B cell (primary cell): ENCODE measurements at regions not wholly inside any gene's neighbourhood (a gene's known extent, or its start where the extent isn't known, plus 50 kb on each side); places are given as distances from the start of the nearest gene placed in this dataset.

Source experiments
- ATAC-seq: fragments of 200-7000 bp; cut with Tn5 transposase; one replicate; pipeline ENCODE4 v1.10.0; 2021; ENCODE audit warnings: low read depth, mild to moderate bottlenecking, moderate number of reproducible peaks, moderate library complexity
- CTCF ChIA-PET: fragments of 350-600 bp; sonication (Branson Sonifier 250); formaldehyde crosslinking; loops from one replicate; lab custom pipeline; 2021; ENCODE audit warnings: antibody characterized with exemption, inconsistent platforms; lab: Charles Lee
- POLR2A ChIA-PET: fragments of 350-600 bp; sonication (Branson Sonifier 250); formaldehyde crosslinking; loops from one replicate; lab custom pipeline; 2021; ENCODE audit warnings: antibody characterized with exemption; lab: Charles Lee
- DNase-seq: peaks from one replicate; pipeline ENCODE4 v3.0.0; 2013
- H2AFZ ChIP-seq: 2 replicates; pipeline ENCODE4 v1.6.1; 2012; ENCODE audit warnings: mild to moderate bottlenecking, low read depth, low read length; ENCODE audit not compliant: insufficient read depth, poor library complexity, severe bottlenecking
- H3K27ac ChIP-seq, 2 donors: 1 replicate in 1 of 2; 2 replicates in 1 of 2; pipeline ENCODE4 v1.5.1; 2012 to 2013; ENCODE audit warnings: low read length in 2 of 2, mild to moderate bottlenecking in 2 of 2, moderate library complexity in 1 of 2
- H3K27me3 ChIP-seq, 4 experiments: fragments of 200-600 bp in 1 of 4; sonication (generic) in 1 of 4; replicated peaks in 1 of 4; 1 replicate in 2 of 4; 2 replicates in 2 of 4; pipeline versions ENCODE4 v1.6.1 to v1.7.0; 2013 to 2016; ENCODE audit warnings: low read length in 3 of 4, mild to moderate bottlenecking in 2 of 4, mixed read lengths in 1 of 4, moderate library complexity in 1 of 4; ENCODE audit not compliant: insufficient read depth in 4 of 4, control insufficient read depth in 3 of 4; ENCODE audit errors: control extremely low read depth in 1 of 4
- H3K36me3 ChIP-seq, 2 experiments: replicated peaks in 1 of 2; 1 replicate in 1 of 2; 2 replicates in 1 of 2; pipeline versions ENCODE4 v1.6.1 to v1.7.1; 2013; ENCODE audit warnings: low read length in 1 of 2; ENCODE audit not compliant: insufficient read depth in 2 of 2, control insufficient read depth in 1 of 2; ENCODE audit errors: control extremely low read depth in 1 of 2, extremely low read depth in 1 of 2
- H3K4me1 ChIP-seq, 2 donors: fragments of 200-600 bp in 1 of 2; sonication (generic) in 1 of 2; 1 replicate in 1 of 2; 2 replicates in 1 of 2; pipeline versions ENCODE4 v1.5.1 to v1.6.1; 2013 to 2017; ENCODE audit warnings: low read length in 2 of 2; ENCODE audit not compliant: control insufficient read depth in 2 of 2, insufficient read depth in 2 of 2
- H3K4me2 ChIP-seq: replicated peaks from 2 replicates; pipeline ENCODE3; 2012; ENCODE audit warnings: mild to moderate bottlenecking, low read depth, low read length; ENCODE audit not compliant: poor library complexity, severe bottlenecking
- H3K4me3 ChIP-seq, 5 experiments: fragments of 200-600 bp in 1 of 5; sonication (generic) in 1 of 5; 1 replicate in 3 of 5; 2 replicates in 2 of 5; pipeline versions ENCODE4 v1.5.1 to v1.7.0; 2011 to 2016; ENCODE audit warnings: low read length in 4 of 5, mild to moderate bottlenecking in 4 of 5, low read depth in 2 of 5, control low read depth in 1 of 5, moderate library complexity in 1 of 5; ENCODE audit not compliant: insufficient read depth in 1 of 5; ENCODE audit errors: control extremely low read depth in 1 of 5, extremely low read depth in 1 of 5
- H3K79me2 ChIP-seq: fragments of 200-600 bp; sonication (generic); one replicate; pipeline ENCODE4 v1.6.0; 2016; ENCODE audit warnings: low read length; ENCODE audit not compliant: control insufficient read depth, insufficient read depth
- H3K9ac ChIP-seq: fragments of 200-600 bp; sonication (generic); 2 replicates; pipeline ENCODE4 v1.6.1; 2017; ENCODE audit warnings: mild to moderate bottlenecking, low read length, moderate library complexity
- H3K9me3 ChIP-seq, 3 donors: one replicate each; pipeline versions ENCODE4 v1.6.1 to v1.7.1; 2013; ENCODE audit warnings: low read length in 2 of 3; ENCODE audit not compliant: control insufficient read depth in 2 of 3, insufficient read depth in 1 of 3; ENCODE audit errors: control extremely low read depth in 1 of 3
- H4K20me1 ChIP-seq: 2 replicates; pipeline ENCODE4 v1.6.0; 2012; ENCODE audit warnings: mild to moderate bottlenecking, low read length; ENCODE audit not compliant: insufficient read depth, control insufficient read depth, poor library complexity, severe bottlenecking
- H3K27ac Mint-ChIP-seq: one replicate; pipeline ENCODE4 v1.8.0; 2021; ENCODE audit warnings: mixed read lengths
- H3K27me3 Mint-ChIP-seq: one replicate; pipeline ENCODE4 v1.8.0; 2021; ENCODE audit warnings: mixed read lengths
- H3K4me1 Mint-ChIP-seq: one replicate; pipeline ENCODE4 v1.8.0; 2021; ENCODE audit warnings: mixed read lengths
- H3K4me3 Mint-ChIP-seq: one replicate; pipeline ENCODE4 v1.8.0; 2021; ENCODE audit warnings: mixed read lengths
- H3K9me3 Mint-ChIP-seq: one replicate; pipeline ENCODE4 v1.8.0; 2022; ENCODE audit warnings: mixed read lengths; ENCODE audit not compliant: insufficient read depth
- CTCF ChIP-seq: fragments of 200-600 bp; IDR thresholded peaks from one replicate; pipeline ENCODE4 v1.8.0; 2022; ENCODE audit warnings: antibody characterized with exemption, mild to moderate bottlenecking
- EZH2 ChIP-seq: IDR thresholded peaks from 2 replicates; pipeline ENCODE4 v1.6.1; 2012; ENCODE audit warnings: borderline replicate concordance, low read depth, mild to moderate bottlenecking, moderate library complexity, low read length; ENCODE audit not compliant: insufficient read depth, poor library complexity, severe bottlenecking
- WGBS: methylation state at CpG from one replicate; pipeline ENCODE4 v1.1.5; 2013; ENCODE audit warnings: missing lambda C conversion rate; ENCODE audit not compliant: insufficient coverage; 5-methylcytosine and 5-hydroxymethylcytosine counted together
- intact Hi-C: fragments of 100-400 bp; cut with micrococcal nuclease; formaldehyde crosslinking; loops from one replicate; pipeline ENCODE4 v1.10.0; 2022

- POLR2A ChIA-PET = no interaction called here
- no peaks in the 10 kb centered on the region for H3K9me3 ChIP-seq
- 84% methylated on average over 4 of the region's 7 CpGs for WGBS
- H3K79me2 ChIP-seq = no peaks in the 10 kb centered on the region
- CTCF ChIA-PET = no interaction called here
- H3K4me1 ChIP-seq = no peaks in the 10 kb centered on the region
- H3K4me2 ChIP-seq = no peak overlapping the region
- H3K27ac ChIP-seq = no peak overlapping the region
- no peaks in the 10 kb centered on the region for H3K27me3 ChIP-seq
- no peak for TF ChIP-seq CTCF
- no peak for TF ChIP-seq EZH2
- no peaks in the 10 kb centered on the region for H4K20me1 ChIP-seq
- no peak overlapping the region for H3K4me3 ChIP-seq
- H3K27me3 Mint-ChIP-seq = no peaks in the 10 kb centered on the region
- H3K4me1 Mint-ChIP-seq = no peaks in the 10 kb centered on the region
- ATAC-seq = no peak
- peaks cover 2% of the 10 kb centered on the region for H3K9me3 Mint-ChIP-seq
- no peak for DNase-seq
- H3K4me3 Mint-ChIP-seq = no peak overlapping the region
- intact Hi-C loops = no loop called here
- H3K36me3 ChIP-seq = no peaks in the 10 kb centered on the region
- no peak overlapping the region for H2AFZ ChIP-seq
- H3K27ac Mint-ChIP-seq = no peak overlapping the region
- no peak overlapping the region for H3K9ac ChIP-seq
Observed at GRCh38 chr7:9671979-9672917, 1238.8 kb downstream of the NXPH1 start.

GRCh38 chr7:9680713-9681112, 1247.3 kb downstream of the NXPH1 start:
- no peak overlapping the region for H3K27ac Mint-ChIP-seq
- no peak for ATAC-seq
- Histone ChIP-seq H3K9ac (no peak overlapping the region), H3K4me2 (no peak overlapping the region), H3K79me2 (no peaks in the 10 kb centered on the region), H2AFZ (no peak overlapping the region), H3K9me3 (no peaks in the 10 kb centered on the region), H3K4me3 (no peak overlapping the region), H4K20me1 (no peaks in the 10 kb centered on the region), H3K4me1 (no peaks in the 10 kb centered on the region), H3K36me3 (no peaks in the 10 kb centered on the region), H3K27ac (no peak overlapping the region), H3K27me3 (no peaks in the 10 kb centered on the region)
- no peak overlapping the region for H3K4me3 Mint-ChIP-seq
- 94% methylated on average over 2 of the region's 2 CpGs for WGBS
- H3K4me1 Mint-ChIP-seq = no peaks in the 10 kb centered on the region
- CTCF ChIA-PET = no interaction called here
- POLR2A ChIA-PET = no interaction called here
- H3K9me3 Mint-ChIP-seq = peaks cover 2% of the 10 kb centered on the region
- intact Hi-C loops = no loop called here
- no peak for TF ChIP-seq EZH2
- TF ChIP-seq CTCF = no peak
- DNase-seq = no peak
- no peaks in the 10 kb centered on the region for H3K27me3 Mint-ChIP-seq
